ENCODE measurements at regions not wholly inside any gene's neighbourhood (a gene's known extent, or its start where the extent isn't known, plus 50 kb on each side); places are given as distances from the start of the nearest gene placed in this dataset.

- peak; percentile 40 for ATAC-seq
- Histone ChIP-seq H3K4me3 (no peak overlapping the region), H3K36me3 (peaks cover 0 to 4% of the 10 kb centered on the region in 2 donors), H3K9me3 (no peaks in the 10 kb centered on the region), H3K27me3 (no peaks in the 10 kb centered on the region), H3K4me1 (no peaks in the 10 kb centered on the region), H3K27ac (no peak overlapping the region)
- TF ChIP-seq EP300 (IDR thresholded peaks at IDR 0.05) (no peak), POLR2A (IDR thresholded peaks at IDR 0.05) (no peak), POLR2AphosphoS5 (IDR thresholded peaks at IDR 0.05) (no peak)
- TF ChIP-seq, protein P1, sequence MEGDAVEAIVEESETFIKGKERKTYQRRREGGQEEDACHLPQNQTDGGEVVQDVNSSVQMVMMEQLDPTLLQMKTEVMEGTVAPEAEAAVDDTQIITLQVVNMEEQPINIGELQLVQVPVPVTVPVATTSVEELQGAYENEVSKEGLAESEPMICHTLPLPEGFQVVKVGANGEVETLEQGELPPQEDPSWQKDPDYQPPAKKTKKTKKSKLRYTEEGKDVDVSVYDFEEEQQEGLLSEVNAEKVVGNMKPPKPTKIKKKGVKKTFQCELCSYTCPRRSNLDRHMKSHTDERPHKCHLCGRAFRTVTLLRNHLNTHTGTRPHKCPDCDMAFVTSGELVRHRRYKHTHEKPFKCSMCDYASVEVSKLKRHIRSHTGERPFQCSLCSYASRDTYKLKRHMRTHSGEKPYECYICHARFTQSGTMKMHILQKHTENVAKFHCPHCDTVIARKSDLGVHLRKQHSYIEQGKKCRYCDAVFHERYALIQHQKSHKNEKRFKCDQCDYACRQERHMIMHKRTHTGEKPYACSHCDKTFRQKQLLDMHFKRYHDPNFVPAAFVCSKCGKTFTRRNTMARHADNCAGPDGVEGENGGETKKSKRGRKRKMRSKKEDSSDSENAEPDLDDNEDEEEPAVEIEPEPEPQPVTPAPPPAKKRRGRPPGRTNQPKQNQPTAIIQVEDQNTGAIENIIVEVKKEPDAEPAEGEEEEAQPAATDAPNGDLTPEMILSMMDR (IDR thresholded peaks at IDR 0.05) = no peak
- 52 to 63% methylated on average over 4 of the region's 4 CpGs for WGBS, 2 donors (ENCODE audit: low coverage in 1 of 2)
Observed at GRCh38 chr3:64848822-64849221, 161.0 kb upstream of the ADAMTS9 start.

DNA sequence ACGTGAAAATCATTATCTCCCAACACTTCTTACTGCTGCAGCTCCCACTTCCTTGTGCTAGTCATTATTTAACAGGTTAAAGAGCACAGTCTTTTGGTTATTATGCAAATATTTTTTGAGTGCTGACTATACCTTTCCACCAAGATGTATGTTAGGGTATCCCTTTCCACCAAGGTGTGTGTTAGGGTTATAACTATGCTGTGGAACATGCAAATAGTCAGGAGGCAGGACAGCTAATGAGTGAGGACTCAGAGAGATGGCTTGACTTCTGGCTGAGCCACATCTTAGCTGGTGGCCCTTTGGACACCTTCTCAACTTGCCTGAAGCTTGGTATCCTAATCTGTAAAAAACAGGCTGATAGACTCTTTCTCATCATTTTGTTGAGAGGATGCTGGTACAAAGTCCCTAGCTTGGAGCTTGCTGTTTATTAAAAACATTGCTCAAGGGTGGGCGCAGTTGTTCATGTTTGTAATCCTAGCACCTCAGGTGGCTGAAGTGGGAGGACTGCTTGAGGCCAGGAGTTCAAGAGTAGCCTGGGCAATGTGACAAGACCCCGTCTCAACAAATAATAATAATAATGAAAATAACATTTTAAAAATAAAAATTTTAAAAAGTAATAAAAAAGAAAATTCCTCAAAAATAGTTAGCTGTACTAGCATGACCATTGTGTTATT is 160.5 kb upstream of the ADAMTS9 start:
- Histone ChIP-seq H3K36me3 (peaks cover 0 to 9% of the 10 kb centered on the region in 2 donors), H3K4me1 (no peaks in the 10 kb centered on the region), H3K27me3 (no peaks in the 10 kb centered on the region), H3K4me3 (no peak overlapping the region), H3K9me3 (no peaks in the 10 kb centered on the region), H3K27ac (no peak overlapping the region)
- TF ChIP-seq EP300 (IDR thresholded peaks at IDR 0.05) = no peak
- TF ChIP-seq, protein P1 (IDR thresholded peaks at IDR 0.05) = no peak
- no peak for TF ChIP-seq POLR2AphosphoS5 (IDR thresholded peaks at IDR 0.05)
- WGBS, 2 donors (ENCODE audit: low coverage in 1 of 2) = 87 to 92% methylated on average over 2 to 3 of the region's 3 CpGs
- no peak for ATAC-seq

DNA sequence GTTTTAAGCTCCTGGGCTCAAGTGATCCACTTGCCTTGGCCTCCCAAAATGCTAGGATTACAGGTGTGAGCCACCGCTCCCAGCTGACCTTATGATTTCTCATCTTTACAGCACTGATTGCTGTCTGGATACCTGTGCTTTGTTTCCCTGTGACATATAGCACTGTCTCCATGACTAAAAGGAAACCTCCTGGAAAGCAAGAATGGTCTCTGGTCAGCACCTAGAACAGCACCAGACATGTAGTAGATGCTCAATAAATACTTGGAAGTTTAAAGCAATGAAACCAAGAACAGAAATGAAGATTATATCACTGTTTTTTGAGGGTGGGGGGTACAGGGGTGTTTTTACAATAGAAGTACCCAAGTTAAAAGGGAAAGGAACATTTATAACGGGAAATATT is 156.8 kb upstream of the ADAMTS9 start:
- Histone ChIP-seq H3K4me3 (no peak overlapping the region), H3K36me3 (peaks cover 0 to 10% of the 10 kb centered on the region in 2 donors), H3K27ac (no peak overlapping the region), H3K4me1 (no peaks in the 10 kb centered on the region), H3K27me3 (no peaks in the 10 kb centered on the region), H3K9me3 (no peaks in the 10 kb centered on the region)
- TF ChIP-seq, protein P1 (IDR thresholded peaks at IDR 0.05) = no peak
- ATAC-seq = no peak
- 87 to 100% methylated on average over 1 to 2 of the region's 2 CpGs for WGBS, 2 donors (ENCODE audit: low coverage in 1 of 2)

GRCh38 chr3:64837986-64838735 is 150.4 kb upstream of the ADAMTS9 start:
- 75 to 94% methylated on average over 5 to 6 of the region's 6 CpGs for WGBS, 2 donors (ENCODE audit: low coverage in 1 of 2)
- Histone ChIP-seq H3K27ac (peak overlapping the region in 2 of 4 donors; percentile 66 to 74), H3K27me3 (no peaks in the 10 kb centered on the region), H3K4me3 (no peak overlapping the region), H3K4me1 (peaks cover 0 to 24% (median 0%) of the 10 kb centered on the region in 3 donors), H3K9me3 (no peaks in the 10 kb centered on the region), H3K36me3 (peaks cover 0 to 8% of the 10 kb centered on the region in 2 donors)
- ATAC-seq = no peak
- TF ChIP-seq, protein P1 (IDR thresholded peaks at IDR 0.05) = no peak
- no peak for TF ChIP-seq POLR2A (IDR thresholded peaks at IDR 0.05)
- TF ChIP-seq POLR2AphosphoS5 (IDR thresholded peaks at IDR 0.05) = no peak
- no peak for TF ChIP-seq EP300 (IDR thresholded peaks at IDR 0.05)

Measured in gastroesophageal sphincter (tissue), 4 donors.